Neural progenitor cell (in vitro differentiated cells): ENCODE measurements at regions not wholly inside any gene's neighbourhood (a gene's known extent, or its start where the extent isn't known, plus 50 kb on each side); places are given as distances from the start of the nearest gene placed in this dataset.

Experiments
- DNase-seq: peaks from one replicate; pipeline ENCODE4 v3.0.0-alpha.2; 2016; ENCODE audit warnings: low spot score
- H2AFZ ChIP-seq: fragments of 200-600 bp; sonication (generic); replicated peaks from 2 replicates; pipeline ENCODE4 v1.6.1; 2016; ENCODE audit warnings: antibody characterized with exemption
- H3F3A ChIP-seq: fragments of 200-600 bp; sonication (generic); 2 replicates; pipeline ENCODE4 v1.6.1; 2016; ENCODE audit warnings: antibody characterized with exemption, low read depth
- H3K27ac ChIP-seq: fragments of 200-600 bp; sonication (generic); 2 replicates; pipeline ENCODE4 v1.5.1; 2016; ENCODE audit warnings: mild to moderate bottlenecking
- H3K27me3 ChIP-seq: fragments of 200-600 bp; sonication (generic); 2 replicates; pipeline ENCODE4 v1.6.1; 2016; ENCODE audit warnings: mild to moderate bottlenecking, moderate library complexity
- H3K36me3 ChIP-seq: fragments of 200-600 bp; sonication (generic); 2 replicates; pipeline ENCODE4 v1.5.1; 2016
- H3K4me1 ChIP-seq: fragments of 200-600 bp; sonication (generic); 2 replicates; pipeline ENCODE4 v1.6.1; 2016; ENCODE audit warnings: mixed run types
- H3K4me2 ChIP-seq: fragments of 200-600 bp; sonication (generic); 2 replicates; pipeline ENCODE4 v1.6.1; 2016
- H3K4me3 ChIP-seq: fragments of 200-600 bp; sonication (generic); 2 replicates; pipeline ENCODE4 v1.5.1; 2016
- H3K79me2 ChIP-seq: fragments of 200-600 bp; sonication (generic); 2 replicates; pipeline ENCODE4 v1.6.1; 2016; ENCODE audit warnings: low read depth
- H3K9ac ChIP-seq: fragments of 200-600 bp; sonication (generic); 2 replicates; pipeline ENCODE4 v1.6.1; 2016
- H3K9me3 ChIP-seq: fragments of 200-600 bp; sonication (generic); 2 replicates; pipeline ENCODE4 v1.5.1; 2016; ENCODE audit warnings: low read depth
- H4K20me1 ChIP-seq: fragments of 200-600 bp; sonication (generic); 2 replicates; pipeline ENCODE4 v1.6.1; 2016; ENCODE audit warnings: low read depth
- H3K27ac Mint-ChIP-seq: 3 replicates; pipeline ENCODE4 v1.8.0; 2021; ENCODE audit warnings: mixed read lengths
- H3K27me3 Mint-ChIP-seq: 2 replicates; pipeline ENCODE4 v1.8.0; 2022; ENCODE audit warnings: low read depth, mild to moderate bottlenecking, inconsistent platforms, moderate library complexity, mixed read lengths; ENCODE audit not compliant: insufficient read depth
- H3K36me3 Mint-ChIP-seq: 3 replicates; pipeline ENCODE4 v1.8.0; 2021; ENCODE audit warnings: mixed read lengths
- H3K4me1 Mint-ChIP-seq: 3 replicates; pipeline ENCODE4 v1.8.0; 2021; ENCODE audit warnings: mixed read lengths
- H3K4me3 Mint-ChIP-seq: 3 replicates; pipeline ENCODE4 v1.8.0; 2021; ENCODE audit warnings: mild to moderate bottlenecking, moderate library complexity, mixed read lengths
- H3K9me3 Mint-ChIP-seq: 3 replicates; pipeline ENCODE4 v1.8.0; 2020; ENCODE audit warnings: mixed read lengths
- CTCF ChIP-seq: fragments of 200-600 bp; sonication (generic); IDR thresholded peaks from 2 replicates; pipeline ENCODE4 v1.5.1; 2017; ENCODE audit warnings: antibody characterized with exemption, mild to moderate bottlenecking
- EZH2 ChIP-seq: fragments of 200-600 bp; sonication (generic); IDR thresholded peaks from 2 replicates; pipeline ENCODE4 v1.6.1; 2017; ENCODE audit warnings: antibody characterized with exemption, mild to moderate bottlenecking, moderate library complexity
- EZH2phosphoT487 ChIP-seq: fragments of 200-600 bp; sonication (generic); IDR thresholded peaks from 2 replicates; pipeline ENCODE4 v1.6.1; 2017; ENCODE audit warnings: antibody characterized with exemption

GRCh38 chr2:215728504-215729065 lies 284.8 kb downstream of the MREG start:
- Histone ChIP-seq H3K4me1 (no peaks in the 10 kb centered on the region), H3K4me3 (no peak overlapping the region), H2AFZ (no peak overlapping the region), H3K27ac (no peak overlapping the region), H3K79me2 (no peaks in the 10 kb centered on the region), H3K9me3 (no peaks in the 10 kb centered on the region), H3K4me2 (no peak overlapping the region), H3F3A (no peaks in the 10 kb centered on the region), H3K27me3 (no peaks in the 10 kb centered on the region), H3K36me3 (no peaks in the 10 kb centered on the region), H4K20me1 (no peaks in the 10 kb centered on the region), H3K9ac (no peak overlapping the region)
- no peaks in the 10 kb centered on the region for H3K9me3 Mint-ChIP-seq
- no peaks in the 10 kb centered on the region for H3K36me3 Mint-ChIP-seq
- H3K4me1 Mint-ChIP-seq: no peaks in the 10 kb centered on the region
- H3K27ac Mint-ChIP-seq: no peak overlapping the region
- H3K4me3 Mint-ChIP-seq: no peak overlapping the region
- DNase-seq: no peak
- TF ChIP-seq EZH2phosphoT487 (no peak), EZH2 (no peak), CTCF (no peak)
- H3K27me3 Mint-ChIP-seq: no peaks in the 10 kb centered on the region

GRCh38 chr2:215727507-215728503 lies 285.5 kb downstream of the MREG start:
- Mint-ChIP-seq H3K4me1 (no peaks in the 10 kb centered on the region), H3K4me3 (no peak overlapping the region), H3K9me3 (no peaks in the 10 kb centered on the region), H3K27ac (no peak overlapping the region), H3K27me3 (no peaks in the 10 kb centered on the region), H3K36me3 (no peaks in the 10 kb centered on the region)
- no peak overlapping the region for H2AFZ ChIP-seq
- H3K9ac ChIP-seq: no peak overlapping the region
- no peaks in the 10 kb centered on the region for H4K20me1 ChIP-seq
- no peak overlapping the region for H3K4me2 ChIP-seq
- no peaks in the 10 kb centered on the region for H3F3A ChIP-seq
- DNase-seq: no peak
- no peaks in the 10 kb centered on the region for H3K4me1 ChIP-seq
- no peaks in the 10 kb centered on the region for H3K9me3 ChIP-seq
- no peak for TF ChIP-seq CTCF
- TF ChIP-seq EZH2: no peak
- no peak for TF ChIP-seq EZH2phosphoT487
- no peak overlapping the region for H3K4me3 ChIP-seq
- no peaks in the 10 kb centered on the region for H3K79me2 ChIP-seq
- H3K27ac ChIP-seq: no peak overlapping the region
- H3K27me3 ChIP-seq: no peaks in the 10 kb centered on the region
- no peaks in the 10 kb centered on the region for H3K36me3 ChIP-seq

- Mint-ChIP-seq H3K9me3 (peaks cover 4% of the 10 kb centered on the region), H3K4me3 (no peak overlapping the region), H3K27ac (no peak overlapping the region), H3K36me3 (no peaks in the 10 kb centered on the region), H3K4me1 (no peaks in the 10 kb centered on the region), H3K27me3 (peaks cover 3% of the 10 kb centered on the region)
- H4K20me1 ChIP-seq: no peaks in the 10 kb centered on the region
- no peak overlapping the region for H3K4me3 ChIP-seq
- no peaks in the 10 kb centered on the region for H3K36me3 ChIP-seq
- H3K4me2 ChIP-seq: no peak overlapping the region
- TF ChIP-seq CTCF (no peak), EZH2phosphoT487 (no peak), EZH2 (no peak)
- H3K27me3 ChIP-seq: no peaks in the 10 kb centered on the region
- no peaks in the 10 kb centered on the region for H3K4me1 ChIP-seq
- H3F3A ChIP-seq: no peaks in the 10 kb centered on the region
- H3K27ac ChIP-seq: no peak overlapping the region
- no peak for DNase-seq
- no peaks in the 10 kb centered on the region for H3K79me2 ChIP-seq
- no peak overlapping the region for H2AFZ ChIP-seq
- H3K9ac ChIP-seq: no peak overlapping the region
- H3K9me3 ChIP-seq: no peaks in the 10 kb centered on the region
Measured at GRCh38 chr2:215726070-215726469, 287.3 kb downstream of the MREG start.
